ENCODE measurements at regions not wholly inside any gene's neighbourhood (a gene's known extent, or its start where the extent isn't known, plus 50 kb on each side); places are given as distances from the start of the nearest gene placed in this dataset.

GRCh38 chr15:39300451-39301153 is 280.3 kb upstream of the THBS1 start:
- Histone ChIP-seq H3K4me2 (ENCODE audit: low read depth, low read length, poor library complexity, severe bottlenecking) (no peak overlapping the region), H2AFZ (ENCODE audit: low read depth, low read length, severe bottlenecking) (no peak overlapping the region), H3K9me3 (ENCODE audit: insufficient read depth, low read length) (no peaks in the 10 kb centered on the region), H3K9ac (ENCODE audit: low read length) (no peak overlapping the region), H4K20me1 (ENCODE audit: low read depth, low read length) (no peaks in the 10 kb centered on the region), H3K79me2 (ENCODE audit: insufficient read depth, low read length) (no peaks in the 10 kb centered on the region), H3F3A (ENCODE audit: insufficient read depth) (no peaks in the 10 kb centered on the region), H3K9me2 (replicated peaks; ENCODE audit: insufficient read depth, low read length) (no peaks in the 10 kb centered on the region), H3K27ac (ENCODE audit: low read depth, low read length) (no peak overlapping the region), H3K4me3 (ENCODE audit: insufficient read depth, low read length, poor library complexity, severe bottlenecking) (no peak overlapping the region), H3K27me3 (ENCODE audit: low read length) (no peaks in the 10 kb centered on the region), H3K36me3 (ENCODE audit: low read length) (no peaks in the 10 kb centered on the region)
- no peak for TF ChIP-seq CTCF (IDR thresholded peaks at IDR 0.05; ENCODE audit: insufficient read depth, low read length, poor library complexity, severe bottlenecking)
- no peak for TF ChIP-seq EZH2phosphoT487 (conservative IDR thresholded peaks at IDR 0.05; ENCODE audit: low read length)

- no peak overlapping the region for H3K4me3 ChIP-seq (ENCODE audit: insufficient read depth, low read length, poor library complexity, severe bottlenecking)
- H3K4me2 ChIP-seq (ENCODE audit: low read depth, low read length, poor library complexity, severe bottlenecking): no peak overlapping the region
- H3K9me2 ChIP-seq (replicated peaks; ENCODE audit: insufficient read depth, low read length): no peaks in the 10 kb centered on the region
- H3K27me3 ChIP-seq (ENCODE audit: low read length): no peaks in the 10 kb centered on the region
- H3K27ac ChIP-seq (ENCODE audit: low read depth, low read length): no peak overlapping the region
- TF ChIP-seq CTCF (IDR thresholded peaks at IDR 0.05; ENCODE audit: insufficient read depth, low read length, poor library complexity, severe bottlenecking): no peak
- TF ChIP-seq EZH2phosphoT487 (conservative IDR thresholded peaks at IDR 0.05; ENCODE audit: low read length): no peak
- H3K9ac ChIP-seq (ENCODE audit: low read length): no peak overlapping the region
- H3F3A ChIP-seq (ENCODE audit: insufficient read depth): no peaks in the 10 kb centered on the region
- H3K9me3 ChIP-seq (ENCODE audit: insufficient read depth, low read length): no peaks in the 10 kb centered on the region
- no peaks in the 10 kb centered on the region for H3K79me2 ChIP-seq (ENCODE audit: insufficient read depth, low read length)
- H4K20me1 ChIP-seq (ENCODE audit: low read depth, low read length): no peaks in the 10 kb centered on the region
- no peak overlapping the region for H2AFZ ChIP-seq (ENCODE audit: low read depth, low read length, severe bottlenecking)
- no peaks in the 10 kb centered on the region for H3K36me3 ChIP-seq (ENCODE audit: low read length)
Measured at GRCh38 chr15:39301589-39301999, 279.3 kb upstream of the THBS1 start.

- no peaks in the 10 kb centered on the region for H3K27me3 ChIP-seq (ENCODE audit: low read length)
- H3K9ac ChIP-seq (ENCODE audit: low read length): no peak overlapping the region
- H2AFZ ChIP-seq (ENCODE audit: low read depth, low read length, severe bottlenecking): no peak overlapping the region
- no peak overlapping the region for H3K4me3 ChIP-seq (ENCODE audit: insufficient read depth, low read length, poor library complexity, severe bottlenecking)
- no peaks in the 10 kb centered on the region for H4K20me1 ChIP-seq (ENCODE audit: low read depth, low read length)
- H3K27ac ChIP-seq (ENCODE audit: low read depth, low read length): no peak overlapping the region
- H3K79me2 ChIP-seq (ENCODE audit: insufficient read depth, low read length): no peaks in the 10 kb centered on the region
- no peaks in the 10 kb centered on the region for H3F3A ChIP-seq (ENCODE audit: insufficient read depth)
- H3K36me3 ChIP-seq (ENCODE audit: low read length): no peaks in the 10 kb centered on the region
- H3K9me3 ChIP-seq (ENCODE audit: insufficient read depth, low read length): no peaks in the 10 kb centered on the region
- TF ChIP-seq EZH2phosphoT487 (conservative IDR thresholded peaks at IDR 0.05; ENCODE audit: low read length) (no peak), CTCF (IDR thresholded peaks at IDR 0.05; ENCODE audit: insufficient read depth, low read length, poor library complexity, severe bottlenecking) (no peak)
- no peak overlapping the region for H3K4me2 ChIP-seq (ENCODE audit: low read depth, low read length, poor library complexity, severe bottlenecking)
- no peaks in the 10 kb centered on the region for H3K9me2 ChIP-seq (replicated peaks; ENCODE audit: insufficient read depth, low read length)
Measured at GRCh38 chr15:39302936-39303335, 277.9 kb upstream of the THBS1 start.

All from SU-DHL-6 (cell line).